ENCODE measurements at regions not wholly inside any gene's neighbourhood (a gene's known extent, or its start where the extent isn't known, plus 50 kb on each side); places are given as distances from the start of the nearest gene placed in this dataset.
A peak's percentile ranks its signal among the peaks of the same experiment; 100 is the strongest.

DNA sequence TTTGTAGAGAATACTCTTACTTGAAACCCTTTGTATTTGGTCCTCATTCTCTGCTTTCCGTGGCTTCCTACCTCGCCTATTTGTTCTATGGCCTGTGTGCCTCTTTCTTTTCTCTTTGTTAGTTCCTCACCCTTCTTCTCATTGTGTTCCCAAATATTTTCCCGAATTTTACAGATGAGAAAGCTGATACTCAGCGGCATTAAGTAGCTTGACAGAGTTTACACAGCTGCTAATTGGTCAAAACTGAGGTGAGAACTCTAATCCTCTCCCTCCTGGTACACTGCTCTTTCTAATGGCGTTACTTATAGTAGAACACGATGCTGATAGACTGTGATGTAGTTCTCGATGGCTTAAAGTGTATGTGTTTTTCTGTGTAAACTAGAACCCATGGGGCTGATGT is 80.7 kb upstream of the HDAC9 start:
- DNase-seq (ENCODE audit: low spot score): no peak

DNA sequence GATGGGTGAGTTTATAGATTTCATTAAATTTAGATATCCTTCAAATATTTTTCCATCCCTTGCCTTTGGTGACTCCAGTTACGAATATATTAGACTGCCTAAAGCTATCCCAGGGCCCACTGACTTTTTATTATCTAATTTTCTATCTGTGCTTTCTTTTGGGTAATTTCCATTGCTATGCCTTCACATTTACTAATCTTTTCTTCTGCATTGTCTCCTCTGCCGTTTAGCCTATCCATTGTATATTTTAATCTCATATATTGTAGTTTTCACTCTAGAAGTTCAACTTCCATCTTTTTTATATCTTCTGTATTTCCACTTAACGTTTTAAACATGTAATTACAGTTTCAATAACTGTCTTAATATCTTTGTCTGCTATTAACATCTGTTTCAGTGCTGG is 78.6 kb upstream of the HDAC9 start:
- DNase-seq (ENCODE audit: low spot score): no peak

DNA sequence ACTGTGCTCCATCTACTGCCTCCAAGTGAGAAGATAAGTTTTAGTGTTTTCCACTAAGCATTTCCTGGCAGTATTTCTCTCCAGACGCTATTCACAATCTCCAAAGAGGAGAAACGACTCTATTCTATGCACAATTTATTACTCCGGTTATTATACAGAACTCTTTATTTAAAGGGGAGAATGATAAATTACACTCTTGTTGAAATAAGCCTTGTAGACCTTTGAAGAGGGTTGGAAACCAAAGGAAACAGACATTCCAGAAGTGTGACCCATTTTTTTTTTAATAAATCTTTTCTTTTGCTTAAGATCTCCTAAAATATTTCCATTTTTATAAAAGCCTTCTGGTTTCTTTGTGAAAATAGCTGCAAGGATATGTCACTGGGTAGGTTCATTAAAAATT is 76.1 kb upstream of the HDAC9 start:
- DNase-seq (ENCODE audit: low spot score): no peak

DNA sequence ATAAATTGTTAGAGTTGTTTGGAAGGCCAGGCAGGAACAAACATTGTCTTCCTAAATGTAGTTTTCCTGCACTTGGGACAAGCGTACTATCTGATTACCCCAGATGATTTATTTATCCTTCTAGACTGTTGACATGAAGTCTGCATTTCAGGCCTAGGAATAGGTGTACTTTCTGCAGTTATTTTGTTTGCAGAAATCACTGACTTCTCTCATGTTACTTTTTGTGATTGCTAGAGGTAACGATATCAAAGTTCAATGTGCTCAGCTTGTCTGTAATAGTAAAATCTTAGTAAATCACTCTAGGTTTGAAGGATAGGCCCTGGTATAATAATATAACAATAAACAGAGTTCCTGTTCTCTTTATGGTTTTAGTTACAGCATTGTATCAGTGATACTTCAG is 75.4 kb upstream of the HDAC9 start:
- DNase-seq (ENCODE audit: low spot score): no peak

DNA sequence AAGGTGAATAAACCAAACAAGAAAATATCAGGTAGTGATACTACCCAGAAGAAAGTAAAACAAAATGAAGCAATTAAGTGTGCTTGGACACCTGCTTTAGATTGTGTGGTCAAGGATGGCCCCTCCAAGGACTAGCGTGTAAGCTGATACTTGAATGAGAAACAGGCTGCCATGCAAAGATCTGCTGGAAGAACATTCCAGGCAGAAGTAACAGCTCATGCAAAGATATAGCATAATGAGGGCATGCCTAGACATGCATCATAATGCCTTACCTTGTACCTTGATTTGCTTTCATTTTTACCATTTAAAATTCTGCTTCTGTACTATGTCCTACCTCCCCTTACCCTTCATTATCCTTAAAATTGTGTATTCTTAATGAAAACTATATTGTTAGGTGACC is 74.8 kb upstream of the HDAC9 start:
- DNase-seq (ENCODE audit: low spot score): no peak

DNA sequence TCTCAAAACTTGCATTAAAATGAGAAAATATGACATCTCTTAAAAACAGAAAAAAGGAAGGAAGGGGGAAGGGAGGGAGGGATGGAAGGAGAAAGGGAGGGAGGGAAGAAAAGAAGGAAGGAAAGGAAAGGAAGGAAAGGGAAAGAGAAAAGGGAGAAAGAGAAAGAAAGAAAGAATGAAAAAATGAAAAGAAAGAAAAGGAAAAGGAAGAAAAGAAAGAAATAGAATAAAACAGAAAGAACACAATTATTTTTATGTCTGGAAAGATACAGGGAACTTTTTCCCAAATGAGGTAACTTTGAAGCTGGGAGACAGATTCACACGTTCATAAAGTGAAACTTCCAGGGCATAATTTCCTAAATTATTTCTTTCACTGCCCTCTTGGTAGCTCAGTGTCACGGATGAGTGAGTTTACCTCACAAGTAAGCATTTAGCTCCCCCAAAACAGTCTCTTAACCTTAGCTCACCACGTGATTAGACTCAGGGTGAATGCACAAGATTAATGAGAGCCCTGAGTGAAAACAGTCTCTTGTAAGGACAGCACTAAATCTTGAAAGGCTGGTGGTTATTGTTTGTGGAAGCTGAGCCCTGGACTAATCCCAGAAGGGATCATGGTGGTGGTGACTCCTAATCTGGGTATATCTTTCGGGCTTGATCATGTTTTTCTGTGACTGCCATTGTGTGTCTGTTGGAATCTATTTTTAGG is 74.1 kb upstream of the HDAC9 start:
- DNase-seq (ENCODE audit: low spot score): peak; percentile 32

DNA sequence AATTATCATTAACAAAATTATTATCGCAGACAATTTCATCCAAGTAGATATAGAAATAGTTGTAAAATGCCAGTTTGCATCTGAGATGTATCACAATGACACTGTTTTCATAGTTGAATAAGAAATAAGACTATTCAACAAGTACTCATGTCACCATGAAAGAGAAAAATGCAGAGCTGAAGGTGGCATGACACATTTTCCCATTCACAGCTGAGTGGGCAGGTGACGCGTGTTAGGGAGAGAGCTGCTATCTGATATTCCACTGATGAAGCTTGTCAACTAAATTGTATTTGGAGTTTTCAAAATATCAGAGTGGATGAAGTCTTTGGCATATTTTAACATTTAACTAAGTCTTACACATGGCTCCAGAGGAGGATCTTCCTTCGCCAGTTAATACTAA is 70.3 kb upstream of the HDAC9 start:
- DNase-seq (ENCODE audit: low spot score): no peak

DNA sequence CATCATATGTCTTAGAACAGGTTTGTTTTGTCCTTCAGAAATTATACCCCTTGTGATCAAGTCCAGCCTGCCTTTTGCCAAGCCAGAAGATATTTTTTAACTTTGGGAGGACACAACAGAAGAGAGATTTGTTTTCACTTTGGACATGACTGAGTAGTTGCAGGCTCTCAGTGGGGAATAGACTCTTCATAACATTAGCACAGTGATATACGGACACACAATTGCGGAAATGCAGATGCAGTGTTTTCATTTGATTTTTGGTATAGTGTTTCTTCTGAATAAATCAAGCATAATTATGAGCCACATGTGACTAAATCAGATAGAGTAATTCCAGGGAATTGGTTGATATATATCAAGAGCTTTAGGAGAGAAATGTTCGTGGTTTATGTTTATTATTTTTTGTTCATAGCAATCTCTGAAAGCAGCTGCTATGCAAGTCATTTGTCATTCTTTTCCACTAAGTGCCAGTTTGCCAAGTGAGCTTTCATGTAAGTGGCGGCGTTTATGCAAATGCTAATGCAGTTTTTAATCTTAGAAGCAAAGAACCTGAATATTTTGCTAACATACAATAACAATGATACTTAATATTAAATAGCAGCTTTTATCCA is 69.6 kb upstream of the HDAC9 start:
- DNase-seq (ENCODE audit: low spot score): no peak

DNA sequence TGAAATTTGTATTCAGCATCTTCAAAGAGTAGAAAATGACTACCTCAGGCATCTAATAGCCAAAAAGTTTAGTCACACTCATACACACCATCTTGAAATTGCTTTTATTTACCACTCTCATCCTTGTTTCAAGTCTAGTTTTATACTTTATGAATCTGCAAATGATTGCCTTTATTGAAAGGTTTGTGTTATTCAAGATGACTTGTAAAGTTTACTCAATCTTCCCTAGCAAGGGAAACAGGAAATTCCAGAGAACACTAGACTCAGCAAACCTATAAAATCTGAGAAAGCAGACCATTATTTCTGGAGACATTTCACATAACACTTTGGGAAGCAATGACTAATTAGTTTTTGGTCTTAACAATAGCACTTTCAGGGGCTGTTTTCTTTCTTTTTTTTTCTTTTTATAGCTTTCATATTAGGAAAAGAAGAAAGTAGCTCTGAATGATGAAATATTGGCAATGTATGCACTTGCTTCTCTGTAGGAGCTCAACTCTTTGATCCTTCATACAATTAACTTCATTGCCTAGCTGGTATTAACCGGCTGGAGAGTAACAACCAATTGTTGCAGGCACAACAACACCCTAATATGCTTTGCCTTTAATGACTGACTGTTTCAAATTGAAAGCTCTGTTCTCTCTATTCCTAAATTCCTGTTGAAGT is 68.9 kb upstream of the HDAC9 start:
- DNase-seq (ENCODE audit: low spot score): no peak

DNA sequence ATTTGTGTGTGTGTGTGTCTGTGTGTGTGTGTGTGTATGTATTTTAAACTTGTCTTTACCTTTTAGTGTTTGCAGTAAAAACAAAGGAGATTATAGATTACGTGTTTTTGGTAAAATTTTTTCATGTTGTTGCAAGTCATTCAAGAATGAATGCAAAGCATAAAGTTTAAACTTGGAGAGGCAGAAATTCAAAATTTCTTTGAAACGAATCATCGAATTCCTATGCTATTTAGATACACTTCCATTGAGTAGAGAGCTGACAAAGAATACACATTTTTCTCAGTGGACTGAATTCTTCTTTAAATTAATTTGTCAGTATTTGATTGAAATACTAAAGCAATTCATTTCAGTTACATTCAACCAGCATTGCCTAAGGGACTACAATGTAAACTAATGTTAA is 66.0 kb upstream of the HDAC9 start:
- no peak for DNase-seq (ENCODE audit: low spot score)

DNA sequence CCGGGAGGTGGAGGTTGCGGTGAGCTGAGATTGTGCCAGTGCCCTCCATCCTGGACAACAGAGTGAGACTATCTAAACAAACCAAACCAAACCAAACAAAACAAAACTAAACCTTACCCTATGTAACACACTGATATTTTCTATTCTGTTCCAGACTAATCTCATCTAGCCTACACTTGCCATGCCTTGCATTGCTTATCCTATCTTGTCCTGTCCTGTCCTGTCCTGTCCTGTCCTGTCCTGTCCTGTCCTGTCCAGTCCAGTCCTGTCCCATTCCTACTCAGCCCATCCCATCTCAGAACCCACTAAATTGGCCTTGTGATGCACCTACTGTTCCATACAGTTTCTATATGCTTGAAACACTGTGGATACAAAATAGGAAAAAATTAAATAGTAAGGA is 64.7 kb upstream of the HDAC9 start:
- DNase-seq (ENCODE audit: low spot score): no peak

DNA sequence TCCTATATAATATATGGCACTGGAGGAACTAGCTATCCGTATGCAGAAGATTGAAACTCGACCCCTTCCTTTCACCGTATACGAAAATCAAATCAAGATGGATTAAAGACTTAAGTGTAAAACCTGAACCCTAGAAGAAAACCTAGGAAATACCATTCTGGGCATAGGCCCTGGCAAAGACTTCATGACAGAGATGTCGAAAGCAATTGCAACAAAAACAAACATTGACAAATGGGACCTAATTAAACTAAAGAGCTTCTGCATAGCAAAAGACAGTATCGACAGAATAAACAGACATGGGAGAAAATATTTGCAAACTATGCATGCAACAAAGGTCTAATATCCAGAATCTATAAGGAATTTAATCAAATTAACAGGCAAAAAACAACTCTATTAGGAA is 61.4 kb upstream of the HDAC9 start:
- DNase-seq (ENCODE audit: low spot score): no peak

DNA sequence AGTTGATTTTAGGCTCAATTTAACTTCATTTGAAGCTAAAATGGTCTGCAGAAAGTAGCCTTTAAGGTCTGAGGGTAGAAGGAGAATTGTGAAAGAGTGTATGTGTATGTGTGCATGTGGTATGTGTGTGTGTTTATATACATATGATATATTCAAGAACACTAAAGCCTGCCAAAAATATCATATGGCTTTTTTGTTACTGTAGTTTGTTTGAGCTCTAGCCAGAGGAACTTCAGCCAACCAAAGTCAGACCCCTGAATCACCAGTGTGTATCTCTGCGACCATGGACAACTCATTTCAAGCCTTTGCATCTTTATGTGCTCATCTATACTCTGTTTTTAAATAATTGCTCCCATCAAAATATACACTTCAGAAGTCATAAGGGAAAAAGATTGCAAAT is 58.4 kb upstream of the HDAC9 start:
- no peak for DNase-seq (ENCODE audit: low spot score)

DNA sequence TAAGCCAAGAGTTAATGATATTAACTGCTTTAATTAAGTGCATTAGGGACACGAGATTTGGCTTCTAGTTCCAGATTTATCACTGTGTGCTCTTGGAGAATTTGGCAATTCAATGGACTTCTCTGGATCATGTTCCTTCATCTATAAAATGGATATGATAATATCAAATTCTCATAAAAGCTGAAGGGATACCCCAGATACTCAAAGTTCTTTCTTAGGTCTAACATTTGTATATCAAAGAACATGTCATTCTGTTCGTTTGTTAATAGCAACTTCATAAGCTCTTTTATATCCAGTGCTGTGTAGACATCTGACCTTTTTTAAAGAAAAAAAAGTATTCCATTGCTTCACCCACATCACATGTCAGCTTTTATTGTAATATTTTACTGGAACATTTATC is 54.6 kb upstream of the HDAC9 start:
- DNase-seq (ENCODE audit: low spot score): no peak

DNA sequence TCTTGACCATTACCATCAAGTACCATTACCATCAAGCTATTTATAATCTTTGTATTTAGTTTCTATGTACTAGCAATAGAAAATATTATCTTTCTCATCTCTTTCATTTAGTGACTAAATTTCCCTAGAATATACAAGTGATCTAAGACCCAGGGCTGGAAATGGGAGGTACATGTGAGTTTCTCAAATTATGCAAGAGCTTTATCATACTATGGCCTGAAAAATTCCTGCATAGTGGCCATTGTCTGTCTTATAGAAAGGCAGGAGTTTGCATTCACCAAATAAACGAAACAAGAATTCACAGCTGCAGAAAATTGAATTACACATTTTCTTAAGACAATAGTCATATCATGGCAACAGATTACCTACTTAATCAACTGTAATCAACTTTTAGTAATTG is 50.7 kb upstream of the HDAC9 start:
- no peak for DNase-seq (ENCODE audit: low spot score)

DNA sequence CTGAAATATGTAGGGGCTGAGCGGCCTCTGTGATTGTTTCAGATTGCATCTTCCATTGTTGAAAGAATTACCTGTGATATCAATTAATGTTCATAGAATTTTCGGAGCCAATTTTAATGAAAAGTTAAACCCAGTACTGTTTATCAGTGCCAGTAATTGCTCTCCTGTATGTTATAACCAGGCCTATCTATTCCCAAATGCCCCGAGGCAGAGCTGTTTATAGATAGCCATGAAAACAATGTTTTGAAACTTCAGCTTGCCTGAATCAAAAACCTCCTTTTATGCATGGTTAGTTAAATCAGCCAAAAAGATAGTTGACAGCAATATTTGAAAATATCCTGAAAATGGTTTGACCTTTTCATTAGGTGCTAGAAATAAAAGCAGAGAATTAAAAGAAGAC is 50.1 kb upstream of the HDAC9 start:
- no peak for DNase-seq (ENCODE audit: low spot score)
